Panc1 (cell line): ENCODE measurements at regions not wholly inside any gene's neighbourhood (a gene's known extent, or its start where the extent isn't known, plus 50 kb on each side); places are given as distances from the start of the nearest gene placed in this dataset.

Source experiments
- ATAC-seq: fragments of 200-7000 bp; cut with Tn5 transposase; 2 replicates; pipeline ENCODE4 v1.9.1; 2020; ENCODE audit warnings: mild to moderate bottlenecking, moderate library complexity
- BruUV-seq: library from RNA; stranded (reverse); fragments of 400-500 nt; replicated peaks from 2 replicates; lab custom pipeline; 2021; lab: Mats Ljungman, UMichigan
- CTCF ChIA-PET: fragments of 300-600 bp; sonication (Branson Sonifier 250); formaldehyde crosslinking; loops from one replicate; lab custom pipeline; 2022; ENCODE audit warnings: antibody characterized with exemption; lab: Charles Lee
- POLR2A ChIA-PET: fragments of 300-600 bp; sonication (Branson Sonifier 250); formaldehyde crosslinking; loops from one replicate; lab custom pipeline; 2022; ENCODE audit warnings: antibody characterized with exemption; lab: Charles Lee
- DNase-seq: peaks from one replicate; pipeline ENCODE4 v3.0.0-alpha.2; 2010; ENCODE audit warnings: low read depth, low spot score
- H3K27ac ChIP-seq: 2 replicates; pipeline ENCODE4 v1.5.1; 2011; ENCODE audit warnings: mild to moderate bottlenecking, low read length, inconsistent platforms
- H3K27me3 ChIP-seq: fragments of 200-500 bp; sonication (Bioruptor generic); 2 replicates; pipeline ENCODE4 v1.6.0; 2014; ENCODE audit warnings: low read length, inconsistent platforms; ENCODE audit not compliant: control insufficient read depth, insufficient read depth
- H3K36me3 ChIP-seq: fragments of 200-500 bp; sonication (Bioruptor generic); 2 replicates; pipeline ENCODE4 v1.5.1; 2014; ENCODE audit warnings: inconsistent platforms, mild to moderate bottlenecking, low read length, moderate library complexity; ENCODE audit not compliant: control insufficient read depth, insufficient read depth
- H3K4me1 ChIP-seq: 2 replicates; pipeline ENCODE4 v1.5.1; 2011; ENCODE audit warnings: inconsistent platforms, mild to moderate bottlenecking, low read length, moderate library complexity; ENCODE audit not compliant: control insufficient read depth, insufficient read depth
- H3K4me3 ChIP-seq, 2 experiments: 2 replicates each; pipeline ENCODE4 v1.5.1; 2011 to 2012; ENCODE audit warnings: low read depth in 2 of 2, low read length in 2 of 2, mild to moderate bottlenecking in 2 of 2, inconsistent platforms in 1 of 2, moderate library complexity in 1 of 2
- H3K9me3 ChIP-seq: fragments of 200-500 bp; sonication (Bioruptor generic); 2 replicates; pipeline ENCODE4 v1.5.1; 2014; ENCODE audit warnings: low read depth, mild to moderate bottlenecking, inconsistent platforms, low read length, moderate library complexity; ENCODE audit not compliant: control insufficient read depth, insufficient read depth
- CTCF ChIP-seq: fragments of 450-650 bp; IDR thresholded peaks from 2 replicates; pipeline ENCODE4 v1.5.1; 2017; ENCODE audit warnings: mild to moderate bottlenecking
- POLR2AphosphoS5 ChIP-seq: IDR thresholded peaks from 2 replicates; pipeline ENCODE4 v1.6.1; 2012; ENCODE audit warnings: mild to moderate bottlenecking, low read depth, low read length, moderate library complexity
- REST ChIP-seq, 2 experiments: IDR thresholded peaks; 2 replicates each; pipeline ENCODE4 v1.6.1; 2011 to 2012; ENCODE audit warnings: low read depth in 2 of 2, control low read depth in 1 of 2, low read length in 1 of 2, mild to moderate bottlenecking in 1 of 2, moderate library complexity in 1 of 2; ENCODE audit not compliant: insufficient read depth in 1 of 2
- SIN3A ChIP-seq: IDR thresholded peaks from 2 replicates; pipeline ENCODE4 v1.6.1; 2012; ENCODE audit warnings: low read depth, mild to moderate bottlenecking, low read length, moderate library complexity, borderline replicate concordance; ENCODE audit not compliant: insufficient read depth
- TCF7L2 ChIP-seq: IDR thresholded peaks from 2 replicates; pipeline ENCODE4 v1.6.1; 2011; ENCODE audit warnings: mild to moderate bottlenecking, low read depth, low read length, inconsistent platforms
- in situ Hi-C: cut with HindIII; loops from 2 replicates; pipeline ENCODE4 v1.10.0; 2016; ENCODE audit warnings: low sequenced_read_pairs, low pct_unique_long_range_greater_than_20kb
- intact Hi-C: fragments of 100-400 bp; cut with micrococcal nuclease; formaldehyde crosslinking; loops from one replicate; pipeline ENCODE4 v1.10.0; 2022; ENCODE audit not compliant: unreplicated experiment

- Histone ChIP-seq H3K27me3 (no peaks in the 10 kb centered on the region), H3K4me1 (no peaks in the 10 kb centered on the region), H3K36me3 (no peaks in the 10 kb centered on the region), H3K9me3 (no peaks in the 10 kb centered on the region), H3K27ac (no peak overlapping the region), H3K4me3 (no peak overlapping the region)
- DNase-seq (no peak), ATAC-seq (no peak)
- TF ChIP-seq SIN3A (no peak), POLR2AphosphoS5 (no peak), REST (IDR thresholded peaks at IDR 0.05; ENCODE audit: insufficient read depth in 1 of 2, low read depth in 2 of 2, low read length in 1 of 2) (no peak)
- in situ Hi-C loops (no loop called here), intact Hi-C loops (no loop called here)
- no TSS peak for BruUV-seq
- CTCF ChIA-PET, result no interaction called here
- POLR2A ChIA-PET, result no interaction called here
These were observed 1200.6 kb upstream of the NUDT12 start for GRCh38 chr5:104763216-104763615.

GRCh38 chr5:104757915-104758314 is 1195.3 kb upstream of the NUDT12 start:
- Histone ChIP-seq H3K4me1 (no peaks in the 10 kb centered on the region), H3K4me3 (no peak overlapping the region), H3K27ac (no peak overlapping the region), H3K27me3 (no peaks in the 10 kb centered on the region), H3K36me3 (no peaks in the 10 kb centered on the region), H3K9me3 (no peaks in the 10 kb centered on the region)
- no peak for TF ChIP-seq TCF7L2
- no peak for TF ChIP-seq REST (IDR thresholded peaks at IDR 0.05; ENCODE audit: insufficient read depth in 1 of 2, low read depth in 2 of 2, low read length in 1 of 2)
- no peak for TF ChIP-seq SIN3A
- TF ChIP-seq CTCF, result no peak
- TF ChIP-seq POLR2AphosphoS5, result no peak
- CTCF ChIA-PET, result no interaction called here
- ATAC-seq (no peak), DNase-seq (no peak)
- POLR2A ChIA-PET, result no interaction called here
- no TSS peak for BruUV-seq
- intact Hi-C loops (no loop called here), in situ Hi-C loops (no loop called here)
